ENCODE measurements at regions not wholly inside any gene's neighbourhood (a gene's known extent, or its start where the extent isn't known, plus 50 kb on each side); places are given as distances from the start of the nearest gene placed in this dataset.

DNA sequence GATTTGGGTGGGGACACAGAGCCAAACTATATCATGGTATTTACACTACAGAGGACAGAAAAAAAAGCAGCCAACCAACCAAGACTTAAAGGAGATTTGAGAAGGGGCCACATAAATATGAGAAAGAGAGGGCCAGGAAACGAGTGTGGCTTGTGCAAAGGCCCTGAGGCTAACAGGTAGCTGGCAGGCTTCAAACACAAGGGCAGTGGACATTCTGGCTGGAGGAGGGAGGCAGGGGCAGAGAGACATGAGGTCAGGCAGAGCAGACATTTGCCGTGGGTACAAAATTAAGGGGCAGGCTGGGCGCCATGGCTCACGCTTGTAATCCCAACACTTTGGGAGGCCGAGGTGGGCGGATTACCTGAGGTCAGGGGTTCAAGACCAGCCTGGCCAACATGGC lies 278.7 kb downstream of the FOXO1 start:
- no peak for ATAC-seq (ENCODE audit: low read depth)
- TF ChIP-seq, protein P1, sequence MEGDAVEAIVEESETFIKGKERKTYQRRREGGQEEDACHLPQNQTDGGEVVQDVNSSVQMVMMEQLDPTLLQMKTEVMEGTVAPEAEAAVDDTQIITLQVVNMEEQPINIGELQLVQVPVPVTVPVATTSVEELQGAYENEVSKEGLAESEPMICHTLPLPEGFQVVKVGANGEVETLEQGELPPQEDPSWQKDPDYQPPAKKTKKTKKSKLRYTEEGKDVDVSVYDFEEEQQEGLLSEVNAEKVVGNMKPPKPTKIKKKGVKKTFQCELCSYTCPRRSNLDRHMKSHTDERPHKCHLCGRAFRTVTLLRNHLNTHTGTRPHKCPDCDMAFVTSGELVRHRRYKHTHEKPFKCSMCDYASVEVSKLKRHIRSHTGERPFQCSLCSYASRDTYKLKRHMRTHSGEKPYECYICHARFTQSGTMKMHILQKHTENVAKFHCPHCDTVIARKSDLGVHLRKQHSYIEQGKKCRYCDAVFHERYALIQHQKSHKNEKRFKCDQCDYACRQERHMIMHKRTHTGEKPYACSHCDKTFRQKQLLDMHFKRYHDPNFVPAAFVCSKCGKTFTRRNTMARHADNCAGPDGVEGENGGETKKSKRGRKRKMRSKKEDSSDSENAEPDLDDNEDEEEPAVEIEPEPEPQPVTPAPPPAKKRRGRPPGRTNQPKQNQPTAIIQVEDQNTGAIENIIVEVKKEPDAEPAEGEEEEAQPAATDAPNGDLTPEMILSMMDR (IDR thresholded peaks at IDR 0.05; ENCODE audit: poor library complexity, severe bottlenecking): no peak
- DNase-seq (ENCODE audit: low spot score): no peak
- H3K27me3 ChIP-seq (ENCODE audit: insufficient read depth, poor library complexity, severe bottlenecking): no peaks in the 10 kb centered on the region
- no peak overlapping the region for H3K4me3 ChIP-seq (ENCODE audit: severe bottlenecking)
- H3K9me3 ChIP-seq (ENCODE audit: severe bottlenecking): no peaks in the 10 kb centered on the region
- H3K36me3 ChIP-seq (ENCODE audit: low read depth): no peaks in the 10 kb centered on the region
- peaks cover 17% of the 10 kb centered on the region for H3K4me1 ChIP-seq (ENCODE audit: insufficient read depth, poor library complexity, severe bottlenecking)
- no peak overlapping the region for H3K27ac ChIP-seq (ENCODE audit: poor library complexity, severe bottlenecking)

DNA sequence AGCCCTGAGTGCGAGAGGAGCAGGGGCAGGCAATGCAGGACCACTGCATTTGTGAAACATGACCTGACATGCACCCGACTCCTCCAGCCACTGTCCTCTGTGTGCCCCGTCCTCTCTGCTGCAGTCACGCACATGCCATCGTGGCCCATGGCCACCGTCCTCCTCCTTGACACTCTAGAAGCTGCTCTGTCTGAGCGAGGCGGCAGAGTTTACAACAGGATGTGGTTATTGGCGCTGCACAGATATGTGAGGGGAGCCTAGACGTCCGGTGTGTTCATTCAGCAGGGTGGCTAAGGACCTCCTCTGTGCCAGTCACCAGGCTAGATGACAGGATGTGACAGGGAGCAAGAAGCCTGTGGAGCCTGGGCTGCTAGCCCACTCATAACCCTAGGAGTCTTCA lies 277.8 kb downstream of the FOXO1 start:
- TF ChIP-seq, protein P1 (IDR thresholded peaks at IDR 0.05; ENCODE audit: poor library complexity, severe bottlenecking): no peak
- Histone ChIP-seq H3K27me3 (ENCODE audit: insufficient read depth, poor library complexity, severe bottlenecking) (no peaks in the 10 kb centered on the region), H3K36me3 (ENCODE audit: low read depth) (no peaks in the 10 kb centered on the region), H3K4me3 (ENCODE audit: severe bottlenecking) (no peak overlapping the region), H3K4me1 (ENCODE audit: insufficient read depth, poor library complexity, severe bottlenecking) (peaks cover 17% of the 10 kb centered on the region), H3K9me3 (ENCODE audit: severe bottlenecking) (no peaks in the 10 kb centered on the region), H3K27ac (ENCODE audit: poor library complexity, severe bottlenecking) (no peak overlapping the region)
- DNase-seq (ENCODE audit: low spot score) (no peak), ATAC-seq (ENCODE audit: low read depth) (peak; percentile 58; the same call in 2 of the 3 replicates)

DNA sequence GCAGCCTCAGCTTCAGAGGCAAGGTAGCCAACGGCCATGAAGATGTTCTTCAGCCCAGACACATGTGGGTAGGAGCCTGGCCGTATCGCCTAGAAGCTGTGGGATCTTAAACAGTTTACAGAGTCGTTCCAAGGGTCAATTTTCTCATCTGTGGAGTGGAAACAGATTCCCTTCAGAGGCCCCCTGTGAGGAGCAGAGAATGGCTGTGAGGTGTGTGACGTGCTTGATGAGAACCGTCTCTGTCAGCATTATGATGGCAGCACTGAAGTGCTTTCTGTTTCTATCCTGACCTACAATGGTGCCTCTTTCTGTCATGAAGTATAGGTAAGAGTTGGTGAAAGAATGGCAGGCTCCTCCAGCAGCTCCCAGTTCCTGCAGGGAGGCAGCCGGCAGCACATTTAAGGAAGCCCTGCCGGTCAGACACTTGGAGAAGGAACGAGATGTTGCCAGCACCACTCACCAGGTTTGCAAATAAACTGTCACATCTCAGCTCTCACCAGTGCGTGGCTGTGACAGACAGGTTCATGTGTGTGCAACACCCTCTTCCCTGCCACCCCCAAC lies 277.3 kb downstream of the FOXO1 start:
- Histone ChIP-seq H3K9me3 (ENCODE audit: severe bottlenecking) (no peaks in the 10 kb centered on the region), H3K4me1 (ENCODE audit: insufficient read depth, poor library complexity, severe bottlenecking) (peaks cover 17% of the 10 kb centered on the region), H3K36me3 (ENCODE audit: low read depth) (no peaks in the 10 kb centered on the region), H3K27me3 (ENCODE audit: insufficient read depth, poor library complexity, severe bottlenecking) (no peaks in the 10 kb centered on the region), H3K4me3 (ENCODE audit: severe bottlenecking) (no peak overlapping the region), H3K27ac (ENCODE audit: poor library complexity, severe bottlenecking) (no peak overlapping the region)
- TF ChIP-seq, protein P1 (IDR thresholded peaks at IDR 0.05; ENCODE audit: poor library complexity, severe bottlenecking): no peak
- DNase-seq (ENCODE audit: low spot score) (no peak), ATAC-seq (ENCODE audit: low read depth) (no peak)

DNA sequence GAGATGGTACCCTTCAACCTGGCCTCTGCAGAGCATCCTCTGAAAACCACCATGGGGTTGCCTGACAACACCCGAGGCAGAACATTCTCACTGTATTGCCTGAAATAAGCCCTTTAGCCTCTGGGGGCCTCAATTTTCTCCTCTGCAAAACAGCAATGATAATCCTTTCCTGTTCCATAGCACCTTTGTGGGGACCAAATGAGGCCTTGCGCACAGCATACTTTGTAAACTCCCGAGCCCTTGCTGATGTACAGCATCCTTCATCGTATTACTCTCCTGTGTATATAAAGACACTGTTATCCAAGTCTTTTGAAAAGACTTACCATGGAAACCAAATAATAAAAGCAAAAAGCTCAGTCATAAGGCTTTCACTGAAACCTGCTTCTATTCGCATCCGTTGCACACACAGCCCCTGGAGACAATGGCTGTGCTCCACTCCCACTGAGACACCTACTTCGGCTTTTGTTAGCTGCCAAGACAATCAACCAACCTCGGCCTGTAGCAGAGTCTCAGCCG lies 276.0 kb downstream of the FOXO1 start:
- Histone ChIP-seq H3K27ac (ENCODE audit: poor library complexity, severe bottlenecking) (no peak overlapping the region), H3K27me3 (ENCODE audit: insufficient read depth, poor library complexity, severe bottlenecking) (no peaks in the 10 kb centered on the region), H3K4me3 (ENCODE audit: severe bottlenecking) (no peak overlapping the region), H3K4me1 (ENCODE audit: insufficient read depth, poor library complexity, severe bottlenecking) (peaks cover 15% of the 10 kb centered on the region), H3K36me3 (ENCODE audit: low read depth) (no peaks in the 10 kb centered on the region), H3K9me3 (ENCODE audit: severe bottlenecking) (no peaks in the 10 kb centered on the region)
- ATAC-seq (ENCODE audit: low read depth): no peak
- TF ChIP-seq, protein P1 (IDR thresholded peaks at IDR 0.05; ENCODE audit: poor library complexity, severe bottlenecking): no peak
- no peak for DNase-seq (ENCODE audit: low spot score)

DNA sequence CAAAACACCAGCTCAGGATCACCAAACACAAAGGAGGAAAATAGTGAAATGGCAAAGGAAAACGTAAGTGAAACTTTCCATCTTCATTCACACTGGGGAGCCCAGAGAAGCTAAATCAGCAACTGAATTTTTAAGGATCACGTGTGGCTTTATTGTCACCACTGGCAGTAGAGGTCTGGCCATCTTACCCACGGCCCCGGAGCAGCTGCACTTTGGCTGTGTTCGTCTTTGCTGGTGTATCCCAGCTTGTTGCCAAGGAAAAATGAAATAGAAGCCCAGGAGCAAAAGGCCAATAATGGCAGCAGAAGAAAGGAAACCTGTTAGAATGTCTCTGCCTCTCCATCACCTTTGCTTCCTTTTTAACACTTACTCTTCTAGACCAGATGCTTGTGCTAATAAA lies 274.7 kb downstream of the FOXO1 start:
- Histone ChIP-seq H3K4me3 (ENCODE audit: severe bottlenecking) (no peak overlapping the region), H3K27ac (ENCODE audit: poor library complexity, severe bottlenecking) (no peak overlapping the region), H3K9me3 (ENCODE audit: severe bottlenecking) (no peaks in the 10 kb centered on the region), H3K4me1 (ENCODE audit: insufficient read depth, poor library complexity, severe bottlenecking) (peaks cover 6% of the 10 kb centered on the region), H3K36me3 (ENCODE audit: low read depth) (no peaks in the 10 kb centered on the region), H3K27me3 (ENCODE audit: insufficient read depth, poor library complexity, severe bottlenecking) (no peaks in the 10 kb centered on the region)
- no peak for DNase-seq (ENCODE audit: low spot score)
- TF ChIP-seq, protein P1 (IDR thresholded peaks at IDR 0.05; ENCODE audit: poor library complexity, severe bottlenecking): no peak
- no peak for ATAC-seq (ENCODE audit: low read depth)

Measured in RWPE2 (cell line).